ENCODE measurements at regions not wholly inside any gene's neighbourhood (a gene's known extent, or its start where the extent isn't known, plus 50 kb on each side); places are given as distances from the start of the nearest gene placed in this dataset.
A peak's percentile ranks its signal among the peaks of the same experiment; 100 is the strongest.

GRCh38 chr19:29092712-29093552, 120.0 kb downstream of the UQCRFS1 start:
- no peak for DNase-seq

GRCh38 chr19:29090783-29091526, 122.0 kb downstream of the UQCRFS1 start:
- DNase-seq: no peak

- DNase-seq: no peak
These were observed 123.6 kb downstream of the UQCRFS1 start for GRCh38 chr19:29089315-29089870.

- no peak for DNase-seq
These were observed 124.2 kb downstream of the UQCRFS1 start for GRCh38 chr19:29088761-29089160.

GRCh38 chr19:29086646-29087045, 126.3 kb downstream of the UQCRFS1 start:
- DNase-seq: no peak

- no peak for DNase-seq
These were observed 126.8 kb downstream of the UQCRFS1 start for GRCh38 chr19:29086182-29086581.

- no peak for DNase-seq
These were observed 127.3 kb downstream of the UQCRFS1 start for GRCh38 chr19:29085630-29086029.

GRCh38 chr19:29085206-29085605, 127.7 kb downstream of the UQCRFS1 start:
- DNase-seq: no peak

GRCh38 chr19:29084266-29084665, 128.7 kb downstream of the UQCRFS1 start:
- no peak for DNase-seq

- no peak for DNase-seq
These were observed 129.1 kb downstream of the UQCRFS1 start for GRCh38 chr19:29083863-29084262.

GRCh38 chr19:29079356-29080032, 133.5 kb downstream of the UQCRFS1 start:
- peak; percentile 71 for DNase-seq

- DNase-seq: no peak
These were observed 136.0 kb downstream of the UQCRFS1 start for GRCh38 chr19:29076963-29077362.

- no peak for DNase-seq
These were observed 136.8 kb downstream of the UQCRFS1 start for GRCh38 chr19:29076161-29076560.

GRCh38 chr19:29075149-29075548, 137.8 kb downstream of the UQCRFS1 start:
- no peak for DNase-seq

GRCh38 chr19:29074579-29074978, 138.4 kb downstream of the UQCRFS1 start:
- DNase-seq: no peak

- DNase-seq: no peak
These were observed 145.1 kb downstream of the UQCRFS1 start for GRCh38 chr19:29067831-29068230.

GRCh38 chr19:29062475-29063435, 150.2 kb downstream of the UQCRFS1 start:
- no peak for DNase-seq

- DNase-seq: no peak
These were observed 152.1 kb downstream of the UQCRFS1 start for GRCh38 chr19:29060813-29061364.

GRCh38 chr19:29056535-29056934, 156.4 kb downstream of the UQCRFS1 start:
- no peak for DNase-seq

GRCh38 chr19:29054886-29055675, 157.9 kb downstream of the UQCRFS1 start:
- no peak for DNase-seq

- DNase-seq: no peak
These were observed 164.1 kb downstream of the UQCRFS1 start for GRCh38 chr19:29048873-29049272.

Measured in fibroblast of skin of right quadriceps (primary cell).